ENCODE measurements at regions not wholly inside any gene's neighbourhood (a gene's known extent, or its start where the extent isn't known, plus 50 kb on each side); places are given as distances from the start of the nearest gene placed in this dataset.
A peak's percentile ranks its signal among the peaks of the same experiment; 100 is the strongest.
"Not testable (repeated sequence)": the region's sequence is repeated elsewhere in the genome, so short reads cannot be mapped to it uniquely, and the experiment has no call there.

DNA sequence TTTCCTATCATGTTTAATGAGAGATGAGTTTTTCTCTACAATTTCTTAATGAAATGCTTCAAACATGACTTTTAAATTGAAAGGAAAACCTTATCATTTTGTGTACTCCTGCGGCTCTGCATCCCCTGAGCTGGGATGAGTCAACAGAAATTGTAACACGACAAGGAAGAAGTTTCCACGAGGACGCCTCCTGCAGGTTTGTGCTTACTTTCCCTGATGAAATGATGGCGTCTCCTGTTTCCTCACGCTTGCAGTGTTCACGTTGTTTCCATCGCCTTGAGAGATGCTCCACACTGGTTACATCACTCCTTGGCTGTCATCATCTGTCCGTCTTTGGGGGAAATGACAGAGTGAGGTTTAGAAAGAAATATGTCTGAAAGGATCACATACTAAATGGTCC is 233.7 kb upstream of the ZFP64 start:
- DNase-seq = no peak

DNA sequence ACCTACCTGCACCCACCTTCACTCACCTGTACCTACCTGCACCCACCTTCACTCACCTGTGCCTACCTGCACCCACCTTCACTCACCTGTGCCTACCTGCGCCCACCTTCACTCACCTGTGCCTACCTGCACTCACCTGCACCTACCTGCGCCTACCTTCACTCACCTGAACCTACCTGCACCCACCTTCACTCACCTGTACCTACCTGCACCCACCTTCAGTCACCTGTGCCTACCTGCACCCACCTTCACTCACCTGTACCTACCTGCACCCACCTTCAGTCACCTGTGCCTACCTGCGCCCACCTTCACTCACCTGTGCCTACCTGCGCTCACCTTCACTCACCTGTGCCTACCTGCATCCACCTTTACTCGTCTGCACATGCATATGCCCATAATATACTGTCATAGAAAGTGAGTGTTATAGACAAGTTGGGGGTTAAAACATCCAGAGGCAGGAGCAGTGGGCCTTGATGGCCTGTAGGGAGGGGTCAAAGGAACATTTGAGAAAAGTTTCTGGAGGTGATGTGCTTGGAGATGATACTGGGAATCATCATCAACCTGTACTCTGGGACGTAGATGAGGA is 232.9 kb upstream of the ZFP64 start:
- DNase-seq = not testable (repeated sequence)

GRCh38 chr20:52423536-52424140 is 232.1 kb upstream of the ZFP64 start:
- not testable (repeated sequence) for DNase-seq

DNA sequence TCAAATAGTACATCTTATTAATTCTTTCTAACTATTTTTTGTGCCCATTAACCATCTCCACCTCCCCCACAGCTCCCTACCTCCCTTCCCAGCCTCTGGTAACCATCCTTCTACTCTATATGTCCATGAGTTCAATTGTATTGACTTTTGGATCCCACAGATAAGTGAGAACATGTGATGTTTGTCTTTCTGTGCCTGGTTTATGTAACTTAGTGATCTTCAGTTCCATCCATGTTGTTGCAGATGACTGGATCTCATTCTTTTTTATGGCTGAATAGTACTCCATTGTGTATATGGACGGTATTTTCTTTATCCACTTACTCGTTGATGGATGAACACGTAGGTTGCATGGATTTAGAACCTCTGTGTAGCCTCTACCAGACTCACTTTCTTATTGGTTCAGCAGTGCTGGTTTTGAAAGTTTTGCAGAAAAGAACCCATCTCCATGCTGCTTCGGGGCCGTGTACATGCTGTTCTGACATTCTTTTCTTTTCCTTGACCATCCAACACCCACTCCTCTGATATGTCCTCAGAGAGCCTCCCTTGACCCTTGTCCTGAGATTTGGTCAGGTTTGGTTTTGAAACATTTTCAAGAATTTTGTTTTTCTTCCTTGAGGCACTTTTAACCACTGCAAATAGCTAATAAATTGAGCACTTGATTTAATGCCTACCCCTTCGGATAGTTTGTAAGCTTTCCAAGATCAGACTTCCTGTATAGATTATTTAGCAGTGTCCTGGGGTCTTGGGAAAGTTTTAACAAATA is 231.2 kb upstream of the ZFP64 start:
- DNase-seq = no peak

DNA sequence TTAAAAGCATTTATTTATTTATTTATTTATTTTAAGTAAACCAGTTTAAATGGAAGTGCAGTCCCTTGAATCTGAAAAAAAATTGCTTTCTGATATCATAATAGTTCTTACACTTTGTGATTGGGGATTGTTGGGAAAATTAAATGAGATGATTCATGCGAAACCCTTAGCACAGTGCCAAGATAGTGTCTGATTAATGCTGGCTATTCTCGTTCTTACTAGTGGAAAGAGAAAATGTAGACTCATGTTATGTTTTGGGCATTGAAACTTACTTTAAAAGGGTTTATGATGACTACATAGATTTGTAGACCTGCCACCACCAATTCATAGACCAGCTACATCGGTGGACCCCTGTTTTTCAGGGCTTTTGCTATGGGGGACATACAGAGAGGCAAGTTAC is 229.2 kb upstream of the ZFP64 start:
- DNase-seq = no peak

DNA sequence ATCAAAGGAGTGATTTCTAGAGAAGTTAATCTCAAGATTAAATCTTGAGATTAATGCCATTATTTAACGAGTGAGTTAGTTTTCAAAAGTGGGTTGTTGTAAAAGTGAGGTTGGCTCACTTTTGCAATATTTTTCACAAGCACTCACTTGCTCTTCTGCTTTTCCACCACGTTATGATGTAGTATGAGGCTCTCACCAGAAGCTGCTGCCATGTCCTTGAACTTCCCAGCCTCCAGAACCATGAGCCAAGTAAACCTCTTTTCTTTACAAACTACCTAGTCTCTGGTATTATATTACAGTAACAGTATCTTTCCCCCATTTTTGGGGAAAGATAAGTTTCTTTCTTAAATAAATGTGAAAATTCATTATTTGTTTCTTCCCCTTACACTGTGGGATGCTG is 227.6 kb upstream of the ZFP64 start:
- no peak for DNase-seq

DNA sequence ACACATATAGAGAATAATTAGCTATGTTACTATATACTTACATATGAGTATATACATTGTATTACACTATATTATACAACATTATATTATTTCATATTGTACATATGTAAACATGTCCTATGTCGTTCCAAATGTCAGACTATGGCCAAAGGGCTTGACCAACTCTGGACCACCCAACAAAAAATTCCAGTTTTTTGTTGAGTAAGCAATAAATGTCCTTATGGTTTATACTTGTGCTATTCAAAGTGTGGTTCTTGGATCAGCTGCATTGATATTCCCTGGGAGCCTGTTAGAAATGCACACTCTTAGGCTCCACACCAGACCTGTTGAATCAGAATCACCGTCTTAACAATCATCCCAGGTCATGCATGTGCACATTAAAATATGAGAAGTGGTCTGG is 225.4 kb upstream of the ZFP64 start:
- no peak for DNase-seq

GRCh38 chr20:52411611-52412010 is 220.0 kb upstream of the ZFP64 start:
- DNase-seq = no peak

GRCh38 chr20:52410731-52411234 is 219.2 kb upstream of the ZFP64 start:
- no peak for DNase-seq

DNA sequence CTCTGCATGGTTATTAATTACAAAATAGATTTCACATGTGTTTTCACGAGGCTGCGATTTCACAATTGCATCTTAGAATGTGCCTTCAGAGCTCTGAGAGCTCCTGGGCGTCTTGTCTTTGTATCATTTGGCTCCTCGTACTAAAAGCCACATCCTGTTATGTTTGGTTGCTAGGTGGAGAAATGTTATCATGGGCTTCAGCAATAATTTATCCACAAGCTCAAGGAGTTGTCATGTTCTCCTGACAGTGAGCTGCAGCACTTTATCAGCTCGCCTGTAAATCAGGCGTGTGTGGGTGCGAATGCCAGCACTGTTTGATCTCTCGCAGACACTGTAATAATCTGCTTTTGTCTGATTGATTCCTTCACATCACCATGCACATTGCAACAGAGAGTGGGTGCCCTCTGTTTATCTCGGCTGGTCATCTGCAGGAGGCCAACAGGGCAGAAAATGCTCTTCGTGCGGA is 218.6 kb upstream of the ZFP64 start:
- peak; percentile 32 to 90 (median 68) for DNase-seq

DNA sequence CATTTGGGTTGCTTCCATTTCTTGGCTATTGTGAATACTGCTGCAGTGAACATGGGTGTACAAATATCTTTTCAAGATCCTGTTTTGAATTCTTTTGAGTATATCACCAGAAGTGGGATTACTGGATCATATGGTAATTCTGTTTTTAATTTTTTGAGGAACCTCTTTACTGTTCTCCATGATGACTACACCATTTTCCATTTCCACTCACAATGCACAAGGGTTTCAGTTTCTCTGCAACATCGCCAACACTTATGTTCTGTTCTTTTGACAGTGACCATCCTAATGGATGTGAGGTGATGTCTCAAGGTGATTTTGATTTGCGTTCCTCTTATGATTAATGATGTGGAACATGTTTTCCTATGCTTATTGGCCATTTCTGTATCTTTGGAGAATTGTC is 214.4 kb upstream of the ZFP64 start:
- DNase-seq = no peak

- DNase-seq = peak in 3 of 6 experiments; percentile 50 to 63 (median 63)
Measured at GRCh38 chr20:52405417-52405816, 213.8 kb upstream of the ZFP64 start.

DNA sequence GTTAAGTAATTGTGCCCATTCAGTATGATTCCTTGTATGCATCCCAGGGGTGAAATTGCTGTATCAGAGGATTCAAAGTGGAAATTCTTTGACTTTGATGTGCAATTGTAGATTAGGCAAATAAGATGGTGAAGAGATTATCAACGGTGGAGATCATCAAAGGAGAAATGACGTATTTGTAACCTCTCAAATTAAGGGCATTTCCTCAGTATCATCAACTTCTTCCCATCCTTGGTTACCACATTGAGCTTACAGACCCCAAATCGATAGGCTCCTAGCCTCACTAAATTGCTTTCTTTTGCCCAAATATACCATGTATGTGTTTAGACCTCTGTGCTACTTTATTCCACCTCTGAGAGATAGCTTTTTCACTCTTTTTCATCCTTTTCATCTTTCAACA is 213.1 kb upstream of the ZFP64 start:
- peak in 2 of 6 experiments; percentile 8 to 26 for DNase-seq

DNA sequence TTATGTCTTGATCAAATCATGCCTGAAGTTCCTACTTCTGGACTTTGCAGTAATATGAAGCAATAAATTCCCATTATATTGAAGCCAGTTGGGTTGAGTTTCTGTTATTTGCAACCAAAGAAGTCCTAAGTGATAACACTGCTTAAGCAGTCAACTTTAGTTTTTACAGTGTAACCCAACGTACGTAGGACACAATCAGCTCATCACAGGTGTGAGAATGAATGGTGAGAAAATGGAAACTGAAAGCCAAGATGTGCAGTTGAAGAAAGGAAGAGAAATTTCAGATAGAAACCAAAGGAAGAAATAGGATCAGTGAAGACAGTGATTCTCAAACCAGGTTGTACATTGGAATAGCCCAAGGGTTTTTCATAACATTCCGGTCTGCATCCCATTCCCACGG is 211.4 kb upstream of the ZFP64 start:
- DNase-seq = no peak

DNA sequence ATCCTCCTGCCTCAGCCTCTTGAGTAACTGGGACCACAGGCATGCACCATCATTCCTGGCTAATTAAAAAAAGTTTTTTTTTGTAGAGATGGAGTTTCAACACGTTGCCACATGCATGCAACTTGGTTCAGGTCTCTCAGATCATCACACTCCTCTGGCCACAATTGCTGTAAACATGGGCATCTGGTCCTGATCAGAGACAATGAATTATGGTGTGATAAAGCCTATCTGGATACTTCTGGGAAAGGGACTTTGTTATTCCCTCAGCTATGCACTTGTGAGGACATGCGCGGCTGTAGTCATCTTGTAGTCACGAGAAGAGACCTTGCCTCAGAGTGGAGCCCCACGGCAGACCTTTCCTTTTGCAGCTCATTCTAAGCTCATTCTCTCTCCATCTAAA is 210.9 kb upstream of the ZFP64 start:
- DNase-seq = no peak

- no peak for DNase-seq
Measured at GRCh38 chr20:52401431-52401830, 209.9 kb upstream of the ZFP64 start.

DNA sequence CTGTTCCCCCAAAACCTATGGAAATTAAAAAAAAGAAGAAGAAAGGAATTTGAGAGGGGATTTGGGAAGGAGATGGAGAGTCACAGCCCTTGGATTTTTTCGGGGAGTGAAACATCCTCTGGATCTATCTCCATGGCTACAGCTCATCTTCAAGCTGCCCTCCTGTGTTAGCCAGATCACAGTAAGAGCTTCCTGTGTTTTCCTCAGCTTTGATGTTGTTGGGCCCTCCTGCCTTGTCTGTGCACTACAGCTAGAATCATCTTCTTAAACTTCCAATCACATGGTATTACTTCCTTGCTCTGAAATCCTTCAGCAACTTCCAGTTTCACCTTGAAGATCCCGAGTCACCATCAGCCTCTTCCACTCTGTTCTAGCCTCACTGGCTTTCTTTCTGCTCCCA is 207.8 kb upstream of the ZFP64 start:
- DNase-seq = peak in 1 of 6 experiments; percentile 24

GRCh38 chr20:52389606-52390005 is 198.0 kb upstream of the ZFP64 start:
- no peak for DNase-seq

- DNase-seq = no peak
Measured at GRCh38 chr20:52383995-52384621, 192.5 kb upstream of the ZFP64 start.

GRCh38 chr20:52382933-52383332 is 191.4 kb upstream of the ZFP64 start:
- DNase-seq = no peak

DNA sequence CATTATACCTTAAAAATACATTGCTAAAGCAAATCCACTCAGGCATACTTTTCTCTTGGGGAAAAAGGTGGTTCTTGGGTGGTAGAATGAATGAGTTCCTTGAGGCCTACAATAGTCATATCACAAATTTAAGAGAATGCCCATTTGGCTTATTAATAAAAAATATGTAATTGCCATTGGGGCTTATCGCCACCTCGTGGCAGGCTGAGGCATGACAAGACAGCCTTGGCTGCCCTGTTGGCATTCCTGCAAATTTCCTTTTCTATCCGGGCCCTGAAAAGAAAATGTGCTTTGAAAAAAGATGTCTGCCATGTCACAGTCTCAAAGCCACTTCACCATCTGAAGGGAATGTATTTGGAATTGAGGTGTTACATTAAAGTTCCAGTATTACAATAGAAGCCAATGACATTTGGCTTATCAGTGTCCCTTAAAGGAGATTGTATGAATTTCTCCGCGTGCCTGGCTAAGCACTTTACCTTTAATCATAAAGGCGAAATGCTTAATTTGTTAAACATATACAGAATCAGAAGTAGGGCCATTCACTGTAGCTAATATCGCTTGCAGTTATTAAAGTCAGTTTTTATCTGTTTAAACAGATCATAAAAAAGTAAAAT is 188.3 kb upstream of the ZFP64 start:
- DNase-seq = peak in 4 of 6 experiments; percentile 2 to 22 (median 4)

GRCh38 chr20:52372169-52372568 is 180.6 kb upstream of the ZFP64 start:
- no peak for DNase-seq

DNA sequence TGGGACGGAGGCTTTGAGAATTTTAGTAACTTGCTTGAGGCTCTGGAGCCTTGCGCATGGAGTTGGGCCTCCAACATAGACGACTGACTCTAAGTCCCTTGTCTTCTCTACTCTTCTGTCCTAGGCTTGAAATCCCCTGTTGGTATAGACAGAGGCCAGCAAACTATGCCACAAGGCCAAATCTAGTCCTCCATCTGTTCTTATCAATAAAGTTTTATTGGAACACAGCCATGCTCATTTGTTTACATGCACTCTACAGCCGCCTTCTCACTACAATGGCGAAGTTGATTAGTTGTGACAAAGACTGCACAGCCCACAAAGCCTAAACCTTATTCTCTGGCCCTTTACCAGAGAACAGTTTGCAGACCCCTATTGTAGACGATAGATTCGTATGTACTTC is 174.1 kb upstream of the ZFP64 start:
- DNase-seq = no peak

All from stimulated activated naive CD4-positive, alpha-beta T cell (primary cell).